Liver (tissue), 3 donors: ENCODE measurements at regions not wholly inside any gene's neighbourhood (a gene's known extent, or its start where the extent isn't known, plus 50 kb on each side); places are given as distances from the start of the nearest gene placed in this dataset.

ENCODE experiments used
- CTCF ChIP-seq: fragments of 150-350 bp; IDR thresholded peaks from 2 replicates; pipeline ENCODE4 v1.5.1; 2017; ENCODE audit warnings: improper control_type of control experiment, low read depth, low read length; ENCODE audit not compliant: missing input control
- EGR1 ChIP-seq, 2 donors: IDR thresholded peaks; 2 replicates each; pipeline ENCODE4 v1.6.1; 2016 to 2018; ENCODE audit warnings: antibody characterized with exemption in 2 of 2, low read depth in 2 of 2
- GABPA ChIP-seq, 2 donors: IDR thresholded peaks in 1 of 2; conservative IDR thresholded peaks in 1 of 2; 2 replicates each; pipeline ENCODE4 v1.6.1; 2016; ENCODE audit warnings: antibody characterized with exemption in 2 of 2, mild to moderate bottlenecking in 1 of 2, moderate library complexity in 1 of 2
- MAX ChIP-seq: IDR thresholded peaks from 2 replicates; pipeline ENCODE4 v1.6.1; 2016; ENCODE audit warnings: antibody characterized with exemption
- REST ChIP-seq: IDR thresholded peaks from 2 replicates; pipeline ENCODE4 v1.6.1; 2016; ENCODE audit warnings: antibody characterized with exemption, mild to moderate bottlenecking
- RXRA ChIP-seq, 2 donors: IDR thresholded peaks; 2 replicates each; pipeline ENCODE4 v1.6.1; 2017 to 2018; ENCODE audit warnings: antibody characterized with exemption in 2 of 2, mild to moderate bottlenecking in 1 of 2
- SP1 ChIP-seq: IDR thresholded peaks from 2 replicates; pipeline ENCODE4 v1.6.1; 2018; ENCODE audit warnings: antibody characterized with exemption, mild to moderate bottlenecking
- TAF1 ChIP-seq: conservative IDR thresholded peaks from 2 replicates; pipeline ENCODE4 v1.6.1; 2016; ENCODE audit warnings: antibody characterized with exemption, mild to moderate bottlenecking
- YY1 ChIP-seq: IDR thresholded peaks from 2 replicates; pipeline ENCODE4 v1.6.1; 2016; ENCODE audit warnings: antibody characterized with exemption, mild to moderate bottlenecking
- donor health status: healthy.
- donor health status: healthy.

- TF ChIP-seq CTCF (no peak), TAF1 (no peak), YY1 (no peak), REST (no peak), RXRA (IDR thresholded peaks at IDR 0.05) (no peak), SP1 (no peak), EGR1 (IDR thresholded peaks at IDR 0.05; ENCODE audit: low read depth in 2 of 2) (no peak), MAX (no peak), GABPA (IDR thresholded peaks at IDR 0.05 in 1 of 2, conservative IDR thresholded peaks at IDR 0.05 in 1 of 2) (no peak)
Measured at GRCh38 chr5:145502906-145503305, 332.2 kb downstream of the PRELID2 start.
